GM12874 (cell line): ENCODE measurements at regions not wholly inside any gene's neighbourhood (a gene's known extent, or its start where the extent isn't known, plus 50 kb on each side); places are given as distances from the start of the nearest gene placed in this dataset.

Experiments used
- TF ChIP-seq, protein P1 (sequence below): IDR thresholded peaks from 2 replicates; pipeline ENCODE4 v1.5.1; 2011; ENCODE audit warnings: low read depth, mild to moderate bottlenecking, control low read depth, low read length, moderate library complexity; ENCODE audit not compliant: insufficient read depth

- TF ChIP-seq, protein P1, sequence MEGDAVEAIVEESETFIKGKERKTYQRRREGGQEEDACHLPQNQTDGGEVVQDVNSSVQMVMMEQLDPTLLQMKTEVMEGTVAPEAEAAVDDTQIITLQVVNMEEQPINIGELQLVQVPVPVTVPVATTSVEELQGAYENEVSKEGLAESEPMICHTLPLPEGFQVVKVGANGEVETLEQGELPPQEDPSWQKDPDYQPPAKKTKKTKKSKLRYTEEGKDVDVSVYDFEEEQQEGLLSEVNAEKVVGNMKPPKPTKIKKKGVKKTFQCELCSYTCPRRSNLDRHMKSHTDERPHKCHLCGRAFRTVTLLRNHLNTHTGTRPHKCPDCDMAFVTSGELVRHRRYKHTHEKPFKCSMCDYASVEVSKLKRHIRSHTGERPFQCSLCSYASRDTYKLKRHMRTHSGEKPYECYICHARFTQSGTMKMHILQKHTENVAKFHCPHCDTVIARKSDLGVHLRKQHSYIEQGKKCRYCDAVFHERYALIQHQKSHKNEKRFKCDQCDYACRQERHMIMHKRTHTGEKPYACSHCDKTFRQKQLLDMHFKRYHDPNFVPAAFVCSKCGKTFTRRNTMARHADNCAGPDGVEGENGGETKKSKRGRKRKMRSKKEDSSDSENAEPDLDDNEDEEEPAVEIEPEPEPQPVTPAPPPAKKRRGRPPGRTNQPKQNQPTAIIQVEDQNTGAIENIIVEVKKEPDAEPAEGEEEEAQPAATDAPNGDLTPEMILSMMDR, result no peak
These were observed 555.5 kb upstream of the ST8SIA4 start for GRCh38 chr5:101458587-101458986.

- TF ChIP-seq, protein P1, result no peak
These were observed 552.8 kb upstream of the ST8SIA4 start for GRCh38 chr5:101455851-101456250.

GRCh38 chr5:101455048-101455447, 552.0 kb upstream of the ST8SIA4 start:
- TF ChIP-seq, protein P1, result no peak

DNA sequence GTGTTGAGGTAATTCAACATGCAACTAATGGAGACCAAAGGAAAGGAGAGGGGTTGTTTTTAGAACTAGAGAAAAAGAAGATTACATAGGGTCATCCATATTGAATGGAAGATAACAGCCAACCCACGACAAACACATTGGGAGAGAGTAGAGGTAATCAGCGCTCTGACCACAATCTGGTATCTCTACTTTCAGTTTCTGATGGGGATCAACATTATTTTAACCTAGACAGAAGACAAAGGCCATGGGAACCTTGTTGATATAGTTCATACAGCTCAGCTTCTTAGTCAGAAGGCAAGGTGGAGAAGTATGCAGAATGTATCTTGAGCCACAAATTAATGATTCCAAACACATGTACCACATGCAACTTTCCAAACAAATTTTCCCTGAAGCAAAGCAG, 537.1 kb upstream of the ST8SIA4 start:
- TF ChIP-seq, protein P1, result no peak

DNA sequence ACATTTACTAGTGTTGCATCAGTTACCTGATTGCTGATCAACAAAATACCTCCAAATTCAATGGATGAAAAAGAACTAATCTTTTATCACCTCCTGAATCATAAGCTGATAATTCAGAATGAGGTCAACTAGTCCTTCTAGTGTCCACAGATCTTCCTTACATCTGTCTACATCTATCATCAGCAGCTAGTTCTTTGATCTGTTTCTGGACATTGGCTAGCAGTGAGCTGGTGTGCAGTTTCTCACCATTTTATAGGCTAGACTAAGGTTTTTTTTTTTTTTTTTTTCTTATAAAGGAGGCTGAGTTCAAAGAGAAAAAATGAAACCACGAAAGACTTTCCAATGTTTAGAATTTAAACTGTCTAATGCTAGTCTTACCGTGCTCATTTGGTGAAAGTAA, 534.3 kb upstream of the ST8SIA4 start:
- TF ChIP-seq, protein P1, result no peak

GRCh38 chr5:101435768-101436167, 532.7 kb upstream of the ST8SIA4 start:
- TF ChIP-seq, protein P1, result no peak

GRCh38 chr5:101431201-101431600, 528.1 kb upstream of the ST8SIA4 start:
- TF ChIP-seq, protein P1, result no peak

DNA sequence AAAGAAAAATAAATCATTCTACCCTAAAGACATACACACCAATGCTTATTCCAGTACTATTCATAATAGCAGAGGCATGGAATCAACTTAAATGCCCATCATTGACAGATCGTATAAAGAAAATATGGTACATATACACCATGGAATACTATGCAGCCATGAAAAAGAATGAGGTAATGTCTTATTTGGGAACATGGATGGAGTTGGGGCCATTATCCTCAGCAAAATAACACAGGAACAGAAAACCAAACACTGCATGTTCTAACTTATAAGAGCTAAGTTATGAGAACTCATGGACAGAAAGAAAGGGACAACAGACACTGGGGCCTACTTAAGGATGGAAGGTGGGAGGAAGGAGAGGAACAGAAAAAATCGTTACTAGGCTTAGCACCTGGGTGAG, 527.5 kb upstream of the ST8SIA4 start:
- TF ChIP-seq, protein P1, result no peak
